B cell (primary cell): ENCODE measurements at regions not wholly inside any gene's neighbourhood (a gene's known extent, or its start where the extent isn't known, plus 50 kb on each side); places are given as distances from the start of the nearest gene placed in this dataset.

ENCODE experiments used
- ATAC-seq: fragments of 200-7000 bp; cut with Tn5 transposase; one replicate; pipeline ENCODE4 v1.10.0; 2021; ENCODE audit warnings: low read depth, mild to moderate bottlenecking, moderate number of reproducible peaks, moderate library complexity
- CTCF ChIA-PET: fragments of 350-600 bp; sonication (Branson Sonifier 250); formaldehyde crosslinking; loops from one replicate; lab custom pipeline; 2021; ENCODE audit warnings: antibody characterized with exemption, inconsistent platforms; lab: Charles Lee
- POLR2A ChIA-PET: fragments of 350-600 bp; sonication (Branson Sonifier 250); formaldehyde crosslinking; loops from one replicate; lab custom pipeline; 2021; ENCODE audit warnings: antibody characterized with exemption; lab: Charles Lee
- DNase-seq: peaks from one replicate; pipeline ENCODE4 v3.0.0; 2013
- H2AFZ ChIP-seq: 2 replicates; pipeline ENCODE4 v1.6.1; 2012; ENCODE audit warnings: mild to moderate bottlenecking, low read depth, low read length; ENCODE audit not compliant: insufficient read depth, poor library complexity, severe bottlenecking
- H3K27ac ChIP-seq, 2 donors: 1 replicate in 1 of 2; 2 replicates in 1 of 2; pipeline ENCODE4 v1.5.1; 2012 to 2013; ENCODE audit warnings: low read length in 2 of 2, mild to moderate bottlenecking in 2 of 2, moderate library complexity in 1 of 2
- H3K27me3 ChIP-seq, 4 experiments: fragments of 200-600 bp in 1 of 4; sonication (generic) in 1 of 4; replicated peaks in 1 of 4; 1 replicate in 2 of 4; 2 replicates in 2 of 4; pipeline versions ENCODE4 v1.6.1 to v1.7.0; 2013 to 2016; ENCODE audit warnings: low read length in 3 of 4, mild to moderate bottlenecking in 2 of 4, mixed read lengths in 1 of 4, moderate library complexity in 1 of 4; ENCODE audit not compliant: insufficient read depth in 4 of 4, control insufficient read depth in 3 of 4; ENCODE audit errors: control extremely low read depth in 1 of 4
- H3K36me3 ChIP-seq, 2 experiments: replicated peaks in 1 of 2; 1 replicate in 1 of 2; 2 replicates in 1 of 2; pipeline versions ENCODE4 v1.6.1 to v1.7.1; 2013; ENCODE audit warnings: low read length in 1 of 2; ENCODE audit not compliant: insufficient read depth in 2 of 2, control insufficient read depth in 1 of 2; ENCODE audit errors: control extremely low read depth in 1 of 2, extremely low read depth in 1 of 2
- H3K4me1 ChIP-seq, 2 donors: fragments of 200-600 bp in 1 of 2; sonication (generic) in 1 of 2; 1 replicate in 1 of 2; 2 replicates in 1 of 2; pipeline versions ENCODE4 v1.5.1 to v1.6.1; 2013 to 2017; ENCODE audit warnings: low read length in 2 of 2; ENCODE audit not compliant: control insufficient read depth in 2 of 2, insufficient read depth in 2 of 2
- H3K4me2 ChIP-seq: replicated peaks from 2 replicates; pipeline ENCODE3; 2012; ENCODE audit warnings: mild to moderate bottlenecking, low read depth, low read length; ENCODE audit not compliant: poor library complexity, severe bottlenecking
- H3K4me3 ChIP-seq, 5 experiments: fragments of 200-600 bp in 1 of 5; sonication (generic) in 1 of 5; 1 replicate in 3 of 5; 2 replicates in 2 of 5; pipeline versions ENCODE4 v1.5.1 to v1.7.0; 2011 to 2016; ENCODE audit warnings: low read length in 4 of 5, mild to moderate bottlenecking in 4 of 5, low read depth in 2 of 5, control low read depth in 1 of 5, moderate library complexity in 1 of 5; ENCODE audit not compliant: insufficient read depth in 1 of 5; ENCODE audit errors: control extremely low read depth in 1 of 5, extremely low read depth in 1 of 5
- H3K79me2 ChIP-seq: fragments of 200-600 bp; sonication (generic); one replicate; pipeline ENCODE4 v1.6.0; 2016; ENCODE audit warnings: low read length; ENCODE audit not compliant: control insufficient read depth, insufficient read depth
- H3K9ac ChIP-seq: fragments of 200-600 bp; sonication (generic); 2 replicates; pipeline ENCODE4 v1.6.1; 2017; ENCODE audit warnings: mild to moderate bottlenecking, low read length, moderate library complexity
- H3K9me3 ChIP-seq, 3 donors: one replicate each; pipeline versions ENCODE4 v1.6.1 to v1.7.1; 2013; ENCODE audit warnings: low read length in 2 of 3; ENCODE audit not compliant: control insufficient read depth in 2 of 3, insufficient read depth in 1 of 3; ENCODE audit errors: control extremely low read depth in 1 of 3
- H4K20me1 ChIP-seq: 2 replicates; pipeline ENCODE4 v1.6.0; 2012; ENCODE audit warnings: mild to moderate bottlenecking, low read length; ENCODE audit not compliant: insufficient read depth, control insufficient read depth, poor library complexity, severe bottlenecking
- H3K27ac Mint-ChIP-seq: one replicate; pipeline ENCODE4 v1.8.0; 2021; ENCODE audit warnings: mixed read lengths
- H3K27me3 Mint-ChIP-seq: one replicate; pipeline ENCODE4 v1.8.0; 2021; ENCODE audit warnings: mixed read lengths
- H3K4me1 Mint-ChIP-seq: one replicate; pipeline ENCODE4 v1.8.0; 2021; ENCODE audit warnings: mixed read lengths
- H3K4me3 Mint-ChIP-seq: one replicate; pipeline ENCODE4 v1.8.0; 2021; ENCODE audit warnings: mixed read lengths
- H3K9me3 Mint-ChIP-seq: one replicate; pipeline ENCODE4 v1.8.0; 2022; ENCODE audit warnings: mixed read lengths; ENCODE audit not compliant: insufficient read depth
- EZH2 ChIP-seq: IDR thresholded peaks from 2 replicates; pipeline ENCODE4 v1.6.1; 2012; ENCODE audit warnings: borderline replicate concordance, low read depth, mild to moderate bottlenecking, moderate library complexity, low read length; ENCODE audit not compliant: insufficient read depth, poor library complexity, severe bottlenecking
- WGBS: methylation state at CpG from one replicate; pipeline ENCODE4 v1.1.5; 2013; ENCODE audit warnings: missing lambda C conversion rate; ENCODE audit not compliant: insufficient coverage; 5-methylcytosine and 5-hydroxymethylcytosine counted together
- intact Hi-C: fragments of 100-400 bp; cut with micrococcal nuclease; formaldehyde crosslinking; loops from one replicate; pipeline ENCODE4 v1.10.0; 2022
- TF ChIP-seq, protein P1 (sequence below): fragments of 200-600 bp; IDR thresholded peaks from one replicate; pipeline ENCODE4 v1.8.0; 2022; ENCODE audit warnings: antibody characterized with exemption, mild to moderate bottlenecking

DNA sequence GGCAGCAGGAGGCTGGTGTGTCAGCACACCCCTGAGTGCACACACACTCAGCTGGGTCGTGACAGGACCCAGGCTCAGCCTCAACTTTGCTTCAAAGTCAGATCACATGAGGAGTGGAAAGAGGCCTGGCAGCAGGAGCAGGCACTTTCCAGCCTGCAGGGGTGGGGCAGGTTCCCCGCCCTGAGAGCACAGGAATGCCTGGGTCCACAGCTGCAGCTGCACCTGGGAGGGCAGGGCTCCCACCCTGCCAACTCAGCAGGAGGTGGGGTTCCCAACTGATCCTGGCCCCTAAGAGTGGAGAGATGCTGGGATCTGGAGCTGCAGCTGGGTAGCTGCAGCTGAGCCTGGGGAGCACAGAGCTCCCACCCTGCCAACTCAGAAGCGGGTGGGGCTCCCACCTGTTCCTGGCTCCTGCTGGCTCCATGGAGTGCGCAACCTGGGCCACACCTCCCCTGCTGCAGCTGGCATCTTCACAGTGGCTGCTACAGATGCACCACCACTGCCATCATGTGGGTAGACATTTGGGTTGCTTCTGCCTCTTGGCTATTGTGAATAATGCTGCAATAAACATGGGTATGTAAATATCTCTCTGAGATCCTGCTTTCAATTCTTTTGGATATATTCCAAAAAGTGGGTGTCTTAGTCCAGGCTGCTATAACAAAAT lies 415.4 kb downstream of the TTLL7 start:
- no peaks in the 10 kb centered on the region for H3K36me3 ChIP-seq
- TF ChIP-seq EZH2: no peak
- TF ChIP-seq, protein P1, sequence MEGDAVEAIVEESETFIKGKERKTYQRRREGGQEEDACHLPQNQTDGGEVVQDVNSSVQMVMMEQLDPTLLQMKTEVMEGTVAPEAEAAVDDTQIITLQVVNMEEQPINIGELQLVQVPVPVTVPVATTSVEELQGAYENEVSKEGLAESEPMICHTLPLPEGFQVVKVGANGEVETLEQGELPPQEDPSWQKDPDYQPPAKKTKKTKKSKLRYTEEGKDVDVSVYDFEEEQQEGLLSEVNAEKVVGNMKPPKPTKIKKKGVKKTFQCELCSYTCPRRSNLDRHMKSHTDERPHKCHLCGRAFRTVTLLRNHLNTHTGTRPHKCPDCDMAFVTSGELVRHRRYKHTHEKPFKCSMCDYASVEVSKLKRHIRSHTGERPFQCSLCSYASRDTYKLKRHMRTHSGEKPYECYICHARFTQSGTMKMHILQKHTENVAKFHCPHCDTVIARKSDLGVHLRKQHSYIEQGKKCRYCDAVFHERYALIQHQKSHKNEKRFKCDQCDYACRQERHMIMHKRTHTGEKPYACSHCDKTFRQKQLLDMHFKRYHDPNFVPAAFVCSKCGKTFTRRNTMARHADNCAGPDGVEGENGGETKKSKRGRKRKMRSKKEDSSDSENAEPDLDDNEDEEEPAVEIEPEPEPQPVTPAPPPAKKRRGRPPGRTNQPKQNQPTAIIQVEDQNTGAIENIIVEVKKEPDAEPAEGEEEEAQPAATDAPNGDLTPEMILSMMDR: no peak
- no peaks in the 10 kb centered on the region for H3K27me3 ChIP-seq
- 96% methylated on average over 4 of the region's 4 CpGs for WGBS
- Mint-ChIP-seq H3K9me3 (no peaks in the 10 kb centered on the region), H3K4me3 (no peak overlapping the region), H3K27ac (no peak overlapping the region), H3K27me3 (no peaks in the 10 kb centered on the region), H3K4me1 (no peaks in the 10 kb centered on the region)
- CTCF ChIA-PET: interaction anchor here (0.8 kb wide), 1 partner anchor 604 kb away, joined by 3 read pairs; no protein-coding TSS in a partner anchor
- POLR2A ChIA-PET: no interaction called here
- ATAC-seq (no peak), DNase-seq (no peak)
- H2AFZ ChIP-seq: no peak overlapping the region
- H3K27ac ChIP-seq: no peak overlapping the region
- H3K9ac ChIP-seq: no peak overlapping the region
- no peak overlapping the region for H3K4me2 ChIP-seq
- H3K79me2 ChIP-seq: no peaks in the 10 kb centered on the region
- H4K20me1 ChIP-seq: no peaks in the 10 kb centered on the region
- H3K4me1 ChIP-seq: no peaks in the 10 kb centered on the region
- peaks cover 1 to 23% (median 6%) of the 10 kb centered on the region in 3 donors for H3K9me3 ChIP-seq
- intact Hi-C loops: no loop called here
- no peak overlapping the region for H3K4me3 ChIP-seq

GRCh38 chr1:83581747-83582146 lies 417.2 kb downstream of the TTLL7 start:
- Histone ChIP-seq H2AFZ (no peak overlapping the region), H3K9me3 (peaks cover 1 to 23% (median 6%) of the 10 kb centered on the region in 3 donors), H3K9ac (no peak overlapping the region), H3K4me2 (no peak overlapping the region), H3K4me1 (no peaks in the 10 kb centered on the region), H3K27ac (no peak overlapping the region), H3K79me2 (no peaks in the 10 kb centered on the region), H4K20me1 (no peaks in the 10 kb centered on the region), H3K36me3 (no peaks in the 10 kb centered on the region), H3K4me3 (no peak overlapping the region), H3K27me3 (no peaks in the 10 kb centered on the region)
- Mint-ChIP-seq H3K4me1 (no peaks in the 10 kb centered on the region), H3K4me3 (no peak overlapping the region), H3K27ac (no peak overlapping the region), H3K27me3 (no peaks in the 10 kb centered on the region), H3K9me3 (no peaks in the 10 kb centered on the region)
- intact Hi-C loops: no loop called here
- no peak for DNase-seq
- TF ChIP-seq, protein P1: no peak
- TF ChIP-seq EZH2: no peak
- POLR2A ChIA-PET: no interaction called here
- WGBS: 89% methylated on average over 7 of the region's 8 CpGs
- CTCF ChIA-PET: no interaction called here
- no peak for ATAC-seq
